HL-60 (cell line): ENCODE measurements at regions not wholly inside any gene's neighbourhood (a gene's known extent, or its start where the extent isn't known, plus 50 kb on each side); places are given as distances from the start of the nearest gene placed in this dataset.

Experiments used
- DNase-seq, 2 experiments: peaks; one replicate each; pipeline ENCODE4 v3.0.0-alpha.2; 2010 to 2020; ENCODE audit warnings: low read depth in 1 of 2, low spot score in 1 of 2
- H3K27ac ChIP-seq: fragments of 250-450 bp; sonication (Bioruptor Pico); replicated peaks from 2 replicates; pipeline ENCODE4 v1.5.1; 2020; ENCODE audit warnings: mild to moderate bottlenecking, moderate library complexity
- H3K27me3 ChIP-seq: fragments of 250-450 bp; sonication (Bioruptor Pico); 2 replicates; pipeline ENCODE4 v1.5.1; 2021; ENCODE audit warnings: mild to moderate bottlenecking, moderate library complexity; ENCODE audit not compliant: insufficient read depth, poor library complexity, severe bottlenecking
- H3K4me3 ChIP-seq: replicated peaks from 2 replicates; pipeline ENCODE4 v1.5.1; 2011; ENCODE audit warnings: mild to moderate bottlenecking, control low read depth, low read length; ENCODE audit not compliant: insufficient read depth
- CTCF ChIP-seq: IDR thresholded peaks from one replicate; pipeline ENCODE4 v1.5.1; 2011; ENCODE audit warnings: low read length, control low read depth, inconsistent platforms; ENCODE audit not compliant: insufficient read depth
- GABPA ChIP-seq: IDR thresholded peaks from 2 replicates; pipeline ENCODE4 v1.6.1; 2012; ENCODE audit warnings: low read depth
- POLR2AphosphoS5 ChIP-seq: IDR thresholded peaks from 2 replicates; pipeline ENCODE4 v1.6.1; 2012; ENCODE audit warnings: low read depth
- SPI1 ChIP-seq: IDR thresholded peaks from 2 replicates; pipeline ENCODE4 v1.6.1; 2012; ENCODE audit warnings: low read depth, mild to moderate bottlenecking, borderline replicate concordance
- TF ChIP-seq, protein P1 (sequence below): IDR thresholded peaks from 2 replicates; pipeline ENCODE4 v1.6.1; 2012; ENCODE audit warnings: low read depth; ENCODE audit not compliant: insufficient replicate concordance

DNA sequence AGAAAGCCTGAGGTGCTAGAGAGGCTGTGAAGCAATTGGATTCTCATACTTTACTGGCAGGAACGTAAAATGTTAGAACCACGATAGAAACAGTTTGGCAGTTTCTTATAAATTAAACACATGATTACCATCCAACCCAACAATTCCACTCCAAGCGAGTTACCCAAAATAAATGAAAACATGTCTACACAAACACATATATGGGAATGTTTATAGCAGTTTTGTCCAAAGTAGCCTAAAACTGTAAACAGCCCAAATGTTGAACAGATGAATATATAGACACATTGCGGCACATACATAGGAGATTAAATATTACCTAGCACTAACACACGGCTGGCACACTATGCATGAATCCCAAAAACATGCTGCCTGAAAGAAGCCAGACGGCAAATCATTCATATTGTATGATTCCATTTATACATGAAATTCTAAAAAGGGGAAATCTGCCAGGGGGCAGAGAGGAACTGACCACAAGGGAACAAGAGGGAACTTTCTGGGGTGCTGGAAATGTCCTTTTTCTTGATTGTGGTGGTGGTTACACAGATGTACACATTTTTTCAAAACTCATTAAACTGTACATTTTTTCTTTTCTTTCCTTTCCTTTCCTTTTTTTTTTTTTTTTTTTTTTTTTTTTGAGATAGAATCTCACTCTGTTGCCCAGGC is 50.4 kb upstream of the SLC25A4 start:
- no peak overlapping the region for H3K27ac ChIP-seq
- no peak overlapping the region for H3K4me3 ChIP-seq
- no peaks in the 10 kb centered on the region for H3K27me3 ChIP-seq
- DNase-seq = no peak
- TF ChIP-seq CTCF = no peak
- no peak for TF ChIP-seq GABPA
- TF ChIP-seq SPI1 = peak; percentile 63; the same call in 1 of the 2 replicates
- TF ChIP-seq POLR2AphosphoS5 = no peak
- TF ChIP-seq, protein P1, sequence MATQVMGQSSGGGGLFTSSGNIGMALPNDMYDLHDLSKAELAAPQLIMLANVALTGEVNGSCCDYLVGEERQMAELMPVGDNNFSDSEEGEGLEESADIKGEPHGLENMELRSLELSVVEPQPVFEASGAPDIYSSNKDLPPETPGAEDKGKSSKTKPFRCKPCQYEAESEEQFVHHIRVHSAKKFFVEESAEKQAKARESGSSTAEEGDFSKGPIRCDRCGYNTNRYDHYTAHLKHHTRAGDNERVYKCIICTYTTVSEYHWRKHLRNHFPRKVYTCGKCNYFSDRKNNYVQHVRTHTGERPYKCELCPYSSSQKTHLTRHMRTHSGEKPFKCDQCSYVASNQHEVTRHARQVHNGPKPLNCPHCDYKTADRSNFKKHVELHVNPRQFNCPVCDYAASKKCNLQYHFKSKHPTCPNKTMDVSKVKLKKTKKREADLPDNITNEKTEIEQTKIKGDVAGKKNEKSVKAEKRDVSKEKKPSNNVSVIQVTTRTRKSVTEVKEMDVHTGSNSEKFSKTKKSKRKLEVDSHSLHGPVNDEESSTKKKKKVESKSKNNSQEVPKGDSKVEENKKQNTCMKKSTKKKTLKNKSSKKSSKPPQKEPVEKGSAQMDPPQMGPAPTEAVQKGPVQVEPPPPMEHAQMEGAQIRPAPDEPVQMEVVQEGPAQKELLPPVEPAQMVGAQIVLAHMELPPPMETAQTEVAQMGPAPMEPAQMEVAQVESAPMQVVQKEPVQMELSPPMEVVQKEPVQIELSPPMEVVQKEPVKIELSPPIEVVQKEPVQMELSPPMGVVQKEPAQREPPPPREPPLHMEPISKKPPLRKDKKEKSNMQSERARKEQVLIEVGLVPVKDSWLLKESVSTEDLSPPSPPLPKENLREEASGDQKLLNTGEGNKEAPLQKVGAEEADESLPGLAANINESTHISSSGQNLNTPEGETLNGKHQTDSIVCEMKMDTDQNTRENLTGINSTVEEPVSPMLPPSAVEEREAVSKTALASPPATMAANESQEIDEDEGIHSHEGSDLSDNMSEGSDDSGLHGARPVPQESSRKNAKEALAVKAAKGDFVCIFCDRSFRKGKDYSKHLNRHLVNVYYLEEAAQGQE = no peak
